ENCODE measurements at regions not wholly inside any gene's neighbourhood (a gene's known extent, or its start where the extent isn't known, plus 50 kb on each side); places are given as distances from the start of the nearest gene placed in this dataset.

DNA sequence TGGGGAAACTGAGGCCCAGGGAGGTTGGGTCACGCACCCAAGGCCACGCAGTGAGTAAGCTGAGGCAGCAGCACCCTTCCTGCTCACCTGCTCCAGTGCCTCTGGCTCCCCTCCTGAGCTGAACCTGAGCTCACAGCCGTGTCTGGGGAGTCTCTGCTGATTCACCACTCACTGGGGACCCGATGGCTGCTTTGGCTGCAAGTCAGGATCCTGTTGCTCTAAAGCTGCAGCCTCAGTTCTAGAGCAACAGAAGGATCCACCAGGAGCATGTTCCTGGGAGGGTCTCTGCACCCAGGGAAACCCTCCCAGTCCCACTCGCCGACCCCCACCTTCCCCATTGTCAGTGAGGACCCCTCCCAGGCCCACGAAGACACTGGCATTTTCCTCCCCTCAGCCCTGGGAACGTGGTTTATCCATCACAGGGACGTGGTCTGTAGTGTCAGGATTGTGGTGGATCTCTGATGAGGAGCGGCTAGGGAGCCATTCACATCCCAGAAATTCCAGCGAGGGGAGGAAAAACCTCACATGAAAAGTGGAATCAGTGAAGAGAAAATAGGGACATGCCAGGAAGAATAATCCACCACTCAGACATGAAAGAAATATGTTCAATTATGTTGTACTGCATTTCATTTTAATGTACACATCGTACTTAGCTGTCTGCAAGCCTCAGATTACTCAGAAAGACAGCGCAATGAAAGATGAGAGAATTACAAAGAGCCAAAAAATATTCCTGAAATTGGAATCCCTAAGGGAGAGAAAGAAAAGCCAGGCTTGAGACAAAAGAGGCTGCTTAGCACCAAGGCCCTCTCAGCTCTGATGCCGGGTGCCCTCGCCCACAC is 447.2 kb downstream of the MATN1 start:
- Histone ChIP-seq H2AFZ (ENCODE audit: low read depth) (no peak overlapping the region), H3K9ac (no peak overlapping the region), H3K4me1 (ENCODE audit: low read depth, poor library complexity, severe bottlenecking) (no peaks in the 10 kb centered on the region), H3K27ac (no peak overlapping the region), H3K36me3 (ENCODE audit: insufficient read depth) (no peaks in the 10 kb centered on the region), H3K4me3 (IDR thresholded peaks at IDR 0.05; ENCODE audit: insufficient read depth, low read depth, low read length) (no peak overlapping the region), H3K4me2 (no peak overlapping the region), H4K20me1 (ENCODE audit: insufficient read depth) (no peaks in the 10 kb centered on the region), H3K27me3 (ENCODE audit: insufficient read depth, low read depth) (peaks cover 4% of the 10 kb centered on the region; the same call in 1 of the 2 replicates), H3K79me2 (ENCODE audit: insufficient read depth, low read depth) (no peaks in the 10 kb centered on the region)
- TF ChIP-seq, protein P1, sequence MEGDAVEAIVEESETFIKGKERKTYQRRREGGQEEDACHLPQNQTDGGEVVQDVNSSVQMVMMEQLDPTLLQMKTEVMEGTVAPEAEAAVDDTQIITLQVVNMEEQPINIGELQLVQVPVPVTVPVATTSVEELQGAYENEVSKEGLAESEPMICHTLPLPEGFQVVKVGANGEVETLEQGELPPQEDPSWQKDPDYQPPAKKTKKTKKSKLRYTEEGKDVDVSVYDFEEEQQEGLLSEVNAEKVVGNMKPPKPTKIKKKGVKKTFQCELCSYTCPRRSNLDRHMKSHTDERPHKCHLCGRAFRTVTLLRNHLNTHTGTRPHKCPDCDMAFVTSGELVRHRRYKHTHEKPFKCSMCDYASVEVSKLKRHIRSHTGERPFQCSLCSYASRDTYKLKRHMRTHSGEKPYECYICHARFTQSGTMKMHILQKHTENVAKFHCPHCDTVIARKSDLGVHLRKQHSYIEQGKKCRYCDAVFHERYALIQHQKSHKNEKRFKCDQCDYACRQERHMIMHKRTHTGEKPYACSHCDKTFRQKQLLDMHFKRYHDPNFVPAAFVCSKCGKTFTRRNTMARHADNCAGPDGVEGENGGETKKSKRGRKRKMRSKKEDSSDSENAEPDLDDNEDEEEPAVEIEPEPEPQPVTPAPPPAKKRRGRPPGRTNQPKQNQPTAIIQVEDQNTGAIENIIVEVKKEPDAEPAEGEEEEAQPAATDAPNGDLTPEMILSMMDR (conservative IDR thresholded peaks at IDR 0.05; ENCODE audit: low read depth, low read length): no peak

DNA sequence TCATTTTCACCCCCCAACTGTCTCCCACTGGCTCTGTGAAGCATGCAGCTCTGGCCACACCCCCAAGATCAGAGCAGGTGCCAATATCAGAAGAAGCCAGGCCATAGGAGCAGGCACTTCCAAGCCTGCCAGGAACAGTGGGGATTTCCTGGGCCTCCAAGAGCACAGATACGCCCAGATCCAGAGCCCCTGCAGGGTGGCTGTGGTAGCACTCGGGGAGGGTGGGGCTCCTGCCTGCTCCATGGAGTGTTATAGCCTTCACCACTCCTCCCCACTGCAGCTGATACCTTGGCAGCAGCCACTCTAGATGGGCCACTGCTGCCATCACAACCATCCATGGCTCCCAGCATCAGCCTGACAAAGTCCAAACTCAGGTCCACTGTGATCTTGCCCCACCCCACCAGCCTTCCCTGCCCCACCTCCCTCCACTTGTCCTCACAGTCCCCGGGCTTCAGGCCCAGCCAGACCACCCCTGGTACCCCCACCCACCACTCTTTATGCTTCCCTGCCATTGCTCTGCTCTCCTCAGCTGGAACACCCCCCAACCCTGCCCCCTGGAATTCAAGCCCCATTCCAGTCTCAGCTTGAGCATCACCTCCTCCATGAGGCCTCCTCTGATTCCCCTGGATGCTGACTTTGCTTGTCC is 448.3 kb downstream of the MATN1 start:
- Histone ChIP-seq H3K4me2 (no peak overlapping the region), H3K4me1 (ENCODE audit: low read depth, poor library complexity, severe bottlenecking) (no peaks in the 10 kb centered on the region), H3K27me3 (ENCODE audit: insufficient read depth, low read depth) (peaks cover 4% of the 10 kb centered on the region; the same call in 1 of the 2 replicates), H4K20me1 (ENCODE audit: insufficient read depth) (no peaks in the 10 kb centered on the region), H3K9ac (no peak overlapping the region), H3K79me2 (ENCODE audit: insufficient read depth, low read depth) (no peaks in the 10 kb centered on the region), H3K36me3 (ENCODE audit: insufficient read depth) (no peaks in the 10 kb centered on the region), H3K4me3 (IDR thresholded peaks at IDR 0.05; ENCODE audit: insufficient read depth, low read depth, low read length) (no peak overlapping the region), H3K27ac (no peak overlapping the region), H2AFZ (ENCODE audit: low read depth) (no peak overlapping the region)
- TF ChIP-seq, protein P1 (conservative IDR thresholded peaks at IDR 0.05; ENCODE audit: low read depth, low read length): no peak

GRCh38 chr1:30274173-30274970 is 449.0 kb downstream of the MATN1 start:
- no peaks in the 10 kb centered on the region for H3K79me2 ChIP-seq (ENCODE audit: insufficient read depth, low read depth)
- H3K27me3 ChIP-seq (ENCODE audit: insufficient read depth, low read depth): peaks cover 4% of the 10 kb centered on the region; the same call in 1 of the 2 replicates
- no peak overlapping the region for H2AFZ ChIP-seq (ENCODE audit: low read depth)
- no peaks in the 10 kb centered on the region for H3K4me1 ChIP-seq (ENCODE audit: low read depth, poor library complexity, severe bottlenecking)
- H3K4me2 ChIP-seq: no peak overlapping the region
- TF ChIP-seq, protein P1 (conservative IDR thresholded peaks at IDR 0.05; ENCODE audit: low read depth, low read length): no peak
- H3K27ac ChIP-seq: no peak overlapping the region
- H3K36me3 ChIP-seq (ENCODE audit: insufficient read depth): no peaks in the 10 kb centered on the region
- no peak overlapping the region for H3K4me3 ChIP-seq (IDR thresholded peaks at IDR 0.05; ENCODE audit: insufficient read depth, low read depth, low read length)
- no peak overlapping the region for H3K9ac ChIP-seq
- H4K20me1 ChIP-seq (ENCODE audit: insufficient read depth): no peaks in the 10 kb centered on the region

DNA sequence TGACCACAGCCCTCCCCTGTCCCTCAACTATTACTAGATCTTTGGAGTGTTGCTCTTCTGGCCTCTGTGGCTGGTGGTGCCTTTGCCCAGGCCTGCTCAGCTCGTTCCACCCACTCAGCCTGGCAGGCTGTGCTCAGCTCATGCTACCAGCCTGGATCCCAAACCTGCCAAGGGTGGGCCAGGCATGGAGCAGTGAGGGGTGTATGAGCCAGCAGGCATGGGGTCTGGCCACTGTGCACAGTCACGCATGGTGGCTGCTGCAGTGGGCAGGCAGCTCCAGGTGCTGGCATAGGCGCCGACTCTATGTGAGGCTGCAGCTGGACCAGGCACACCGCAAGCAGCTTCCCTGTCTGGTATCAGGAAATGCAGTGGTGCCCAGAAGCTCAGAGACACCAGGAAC is 449.9 kb downstream of the MATN1 start:
- H4K20me1 ChIP-seq (ENCODE audit: insufficient read depth): no peaks in the 10 kb centered on the region
- H3K36me3 ChIP-seq (ENCODE audit: insufficient read depth): no peaks in the 10 kb centered on the region
- H2AFZ ChIP-seq (ENCODE audit: low read depth): no peak overlapping the region
- H3K4me3 ChIP-seq (IDR thresholded peaks at IDR 0.05; ENCODE audit: insufficient read depth, low read depth, low read length): no peak overlapping the region
- no peaks in the 10 kb centered on the region for H3K79me2 ChIP-seq (ENCODE audit: insufficient read depth, low read depth)
- no peak overlapping the region for H3K4me2 ChIP-seq
- no peak overlapping the region for H3K27ac ChIP-seq
- no peaks in the 10 kb centered on the region for H3K27me3 ChIP-seq (ENCODE audit: insufficient read depth, low read depth)
- TF ChIP-seq, protein P1 (conservative IDR thresholded peaks at IDR 0.05; ENCODE audit: low read depth, low read length): no peak
- H3K4me1 ChIP-seq (ENCODE audit: low read depth, poor library complexity, severe bottlenecking): no peaks in the 10 kb centered on the region
- no peak overlapping the region for H3K9ac ChIP-seq

All from KMS-11 (cell line).